GM19438 (cell line): ENCODE measurements at regions not wholly inside any gene's neighbourhood (a gene's known extent, or its start where the extent isn't known, plus 50 kb on each side); places are given as distances from the start of the nearest gene placed in this dataset.

Experiments
- ATAC-seq: cut with Tn5 transposase; IDR thresholded peaks from one replicate; pipeline ENCODE4 v1.9.1; 2021; ENCODE audit warnings: low read depth; ENCODE audit not compliant: unreplicated experiment

GRCh38 chr12:124094733-124095132 is 121.7 kb downstream of the ZNF664 start:
- ATAC-seq: no peak

GRCh38 chr12:124096109-124096508 is 123.1 kb downstream of the ZNF664 start:
- ATAC-seq: no peak

- ATAC-seq: no peak
Measured at GRCh38 chr12:124096869-124097434, 123.9 kb downstream of the ZNF664 start.

GRCh38 chr12:124097701-124098100 is 124.7 kb downstream of the ZNF664 start:
- no peak for ATAC-seq

GRCh38 chr12:124098101-124098757 is 125.2 kb downstream of the ZNF664 start:
- ATAC-seq: no peak

- no peak for ATAC-seq
Measured at GRCh38 chr12:124098887-124099286, 125.9 kb downstream of the ZNF664 start.

GRCh38 chr12:124099661-124100060 is 126.6 kb downstream of the ZNF664 start:
- no peak for ATAC-seq

- no peak for ATAC-seq
Measured at GRCh38 chr12:124100572-124101178, 127.7 kb downstream of the ZNF664 start.

- ATAC-seq: no peak
Measured at GRCh38 chr12:124105546-124105945, 132.5 kb downstream of the ZNF664 start.

GRCh38 chr12:124107351-124107750 is 134.3 kb downstream of the ZNF664 start:
- no peak for ATAC-seq

- no peak for ATAC-seq
Measured at GRCh38 chr12:124109760-124110159, 136.7 kb downstream of the ZNF664 start.

- ATAC-seq: no peak
Measured at GRCh38 chr12:124110372-124110883, 137.4 kb downstream of the ZNF664 start.

- ATAC-seq: no peak
Measured at GRCh38 chr12:124111006-124111405, 138.0 kb downstream of the ZNF664 start.

- ATAC-seq: no peak
Measured at GRCh38 chr12:124114316-124114715, 141.3 kb downstream of the ZNF664 start.

GRCh38 chr12:124115496-124115895 is 142.5 kb downstream of the ZNF664 start:
- no peak for ATAC-seq

- no peak for ATAC-seq
Measured at GRCh38 chr12:124115976-124116690, 143.1 kb downstream of the ZNF664 start.

- no peak for ATAC-seq
Measured at GRCh38 chr12:124120739-124121138, 147.7 kb downstream of the ZNF664 start.

- no peak for ATAC-seq
Measured at GRCh38 chr12:124122722-124123121, 149.7 kb downstream of the ZNF664 start.

- ATAC-seq: no peak
Measured at GRCh38 chr12:124123296-124124000, 150.4 kb downstream of the ZNF664 start.

- ATAC-seq: no peak
Measured at GRCh38 chr12:124125203-124125871, 152.3 kb downstream of the ZNF664 start.
